Prostate gland (tissue), 2 donors: ENCODE measurements at regions not wholly inside any gene's neighbourhood (a gene's known extent, or its start where the extent isn't known, plus 50 kb on each side); places are given as distances from the start of the nearest gene placed in this dataset.

Experiments
- CTCF ChIP-seq, 4 experiments: fragments of 200-600 bp in 2 of 4; fragments of 450-650 bp in 2 of 4; sonication (generic) in 2 of 4; IDR thresholded peaks; 1 replicate in 3 of 4; 2 replicates in 1 of 4; pipeline ENCODE4 v1.5.1; 2016 to 2019; ENCODE audit warnings: antibody characterized with exemption in 4 of 4, mild to moderate bottlenecking in 2 of 4, moderate library complexity in 2 of 4
- POLR2A ChIP-seq: fragments of 450-650 bp; IDR thresholded peaks from one replicate; pipeline ENCODE4 v1.6.1; 2016; ENCODE audit warnings: antibody characterized with exemption, mild to moderate bottlenecking
- POLR2AphosphoS5 ChIP-seq: sonication (generic); formaldehyde crosslinking; IDR thresholded peaks from one replicate; pipeline ENCODE4 v1.6.1; 2017; ENCODE audit warnings: antibody characterized with exemption

- no peak for TF ChIP-seq POLR2A
- TF ChIP-seq POLR2AphosphoS5, result no peak
- TF ChIP-seq CTCF (IDR thresholded peaks at IDR 0.05), result no peak
These were observed 416.1 kb downstream of the SAMD5 start for GRCh38 chr6:147924598-147924997.
